WERI-Rb-1 (cell line): ENCODE measurements at regions not wholly inside any gene's neighbourhood (a gene's known extent, or its start where the extent isn't known, plus 50 kb on each side); places are given as distances from the start of the nearest gene placed in this dataset.
A peak's percentile ranks its signal among the peaks of the same experiment; 100 is the strongest.

Source experiments
- DNase-seq: peaks from one replicate; pipeline ENCODE4 v3.0.0-alpha.2; 2020
- H3K27ac ChIP-seq: fragments of 250-450 bp; sonication (Bioruptor Pico); 2 replicates; pipeline ENCODE4 v1.5.1; 2020; ENCODE audit warnings: mild to moderate bottlenecking, moderate library complexity
- H3K27me3 ChIP-seq: fragments of 250-450 bp; sonication (Bioruptor Pico); 2 replicates; pipeline ENCODE4 v1.5.1; 2021; ENCODE audit warnings: mild to moderate bottlenecking, low read depth, moderate library complexity; ENCODE audit not compliant: insufficient read depth, severe bottlenecking
- H3K36me3 ChIP-seq: fragments of 250-450 bp; sonication (Bioruptor Pico); 2 replicates; pipeline ENCODE4 v1.5.1; 2020; ENCODE audit warnings: mild to moderate bottlenecking, moderate library complexity
- H3K4me3 ChIP-seq: 2 replicates; pipeline ENCODE4 v1.5.1; 2011; ENCODE audit warnings: low read depth, mild to moderate bottlenecking, control low read depth, low read length
- H3K9me3 ChIP-seq: fragments of 250-450 bp; sonication (Bioruptor Pico); 2 replicates; pipeline ENCODE4 v1.5.1; 2021; ENCODE audit warnings: mild to moderate bottlenecking, moderate library complexity; ENCODE audit not compliant: severe bottlenecking
- CTCF ChIP-seq: IDR thresholded peaks from 2 replicates; pipeline ENCODE4 v1.5.1; 2011; ENCODE audit warnings: low read depth, mild to moderate bottlenecking, control low read depth, inconsistent platforms, low read length

- TF ChIP-seq CTCF = no peak
- no peak overlapping the region for H3K4me3 ChIP-seq
- no peak overlapping the region for H3K27ac ChIP-seq
Measured at GRCh38 chr9:109558718-109559151, 60.6 kb upstream of the PTPN3 start.

GRCh38 chr9:109560470-109561132 is 62.5 kb upstream of the PTPN3 start:
- Histone ChIP-seq H3K27me3 (peaks cover 93% of the 10 kb centered on the region), H3K27ac (no peak overlapping the region), H3K36me3 (no peaks in the 10 kb centered on the region), H3K9me3 (peaks cover 4% of the 10 kb centered on the region), H3K4me3 (no peak overlapping the region)
- DNase-seq = peak; percentile 38
- peak; percentile 64 for TF ChIP-seq CTCF

More at GRCh38 chr9:109558718-109559151, 60.6 kb upstream of the PTPN3 start:
- no peaks in the 10 kb centered on the region for H3K36me3 ChIP-seq
- H3K27me3 ChIP-seq = peaks cover 95% of the 10 kb centered on the region
- DNase-seq = no peak
- H3K9me3 ChIP-seq = peaks cover 4% of the 10 kb centered on the region

- H3K27ac ChIP-seq = no peak overlapping the region
- H3K27me3 ChIP-seq = peaks cover 91% of the 10 kb centered on the region
- no peaks in the 10 kb centered on the region for H3K36me3 ChIP-seq
- peaks cover 4% of the 10 kb centered on the region for H3K9me3 ChIP-seq
- TF ChIP-seq CTCF = no peak
- no peak for DNase-seq
- H3K4me3 ChIP-seq = no peak overlapping the region
Measured at GRCh38 chr9:109561137-109561536, 63.0 kb upstream of the PTPN3 start.

- no peaks in the 10 kb centered on the region for H3K9me3 ChIP-seq
- H3K27ac ChIP-seq = no peak overlapping the region
- no peaks in the 10 kb centered on the region for H3K36me3 ChIP-seq
- peaks cover 87% of the 10 kb centered on the region for H3K27me3 ChIP-seq
- TF ChIP-seq CTCF = no peak
- H3K4me3 ChIP-seq = no peak overlapping the region
- no peak for DNase-seq
Measured at GRCh38 chr9:109568089-109568488, 70.0 kb upstream of the PTPN3 start.

GRCh38 chr9:109568568-109569210 is 70.6 kb upstream of the PTPN3 start:
- Histone ChIP-seq H3K27me3 (peaks cover 88% of the 10 kb centered on the region), H3K36me3 (no peaks in the 10 kb centered on the region), H3K9me3 (no peaks in the 10 kb centered on the region), H3K4me3 (no peak overlapping the region), H3K27ac (no peak overlapping the region)
- DNase-seq = no peak
- TF ChIP-seq CTCF = no peak
